Peyer's patch (tissue), 4 donors: ENCODE measurements at regions not wholly inside any gene's neighbourhood (a gene's known extent, or its start where the extent isn't known, plus 50 kb on each side); places are given as distances from the start of the nearest gene placed in this dataset.

Experiments used
- CTCF ChIP-seq, 6 experiments: fragments of 450-650 bp in 4 of 6; fragments of 200-600 bp in 2 of 6; sonication (generic) in 1 of 6; IDR thresholded peaks; one replicate each; pipeline ENCODE4 v1.5.1; 2017 to 2019; ENCODE audit warnings: antibody characterized with exemption in 6 of 6, mild to moderate bottlenecking in 3 of 6, moderate library complexity in 1 of 6
- POLR2A ChIP-seq, 2 donors: fragments of 450-650 bp; IDR thresholded peaks; one replicate each; pipeline ENCODE4 v1.5.1; 2017; ENCODE audit warnings: antibody characterized with exemption in 2 of 2, mild to moderate bottlenecking in 2 of 2, moderate library complexity in 2 of 2

GRCh38 chr11:135069063-135069462, 657.0 kb upstream of the B3GAT1 start:
- TF ChIP-seq CTCF (IDR thresholded peaks at IDR 0.05) (no peak), POLR2A (IDR thresholded peaks at IDR 0.05) (no peak)
